HG02642 (cell line): ENCODE measurements at regions not wholly inside any gene's neighbourhood (a gene's known extent, or its start where the extent isn't known, plus 50 kb on each side); places are given as distances from the start of the nearest gene placed in this dataset.
"Not testable (repeated sequence)": the region's sequence is repeated elsewhere in the genome, so short reads cannot be mapped to it uniquely, and the experiment has no call there.

ENCODE experiments used
- ATAC-seq: cut with Tn5 transposase; IDR thresholded peaks from one replicate; pipeline ENCODE4 v1.9.1; 2021; ENCODE audit warnings: mild to moderate bottlenecking; ENCODE audit not compliant: unreplicated experiment, poor library complexity

GRCh38 chr7:114799628-114800028 lies 122.3 kb upstream of the MDFIC start:
- no peak for ATAC-seq

- no peak for ATAC-seq
Measured at GRCh38 chr7:114802632-114803031, 119.3 kb upstream of the MDFIC start.

GRCh38 chr7:114806590-114807162 lies 115.2 kb upstream of the MDFIC start:
- ATAC-seq = no peak

- ATAC-seq = no peak
Measured at GRCh38 chr7:114812570-114812969, 109.3 kb upstream of the MDFIC start.

GRCh38 chr7:114813624-114814023 lies 108.3 kb upstream of the MDFIC start:
- ATAC-seq = no peak

GRCh38 chr7:114817036-114817435 lies 104.9 kb upstream of the MDFIC start:
- ATAC-seq = not testable (repeated sequence)

- ATAC-seq = no peak
Measured at GRCh38 chr7:114818501-114818900, 103.4 kb upstream of the MDFIC start.

- no peak for ATAC-seq
Measured at GRCh38 chr7:114819616-114820362, 102.1 kb upstream of the MDFIC start.

GRCh38 chr7:114821030-114821900 lies 100.6 kb upstream of the MDFIC start:
- no peak for ATAC-seq

- ATAC-seq = no peak
Measured at GRCh38 chr7:114822131-114822530, 99.8 kb upstream of the MDFIC start.

- ATAC-seq = no peak
Measured at GRCh38 chr7:114822844-114823243, 99.0 kb upstream of the MDFIC start.

- no peak for ATAC-seq
Measured at GRCh38 chr7:114823290-114823689, 98.6 kb upstream of the MDFIC start.

GRCh38 chr7:114825423-114825951 lies 96.4 kb upstream of the MDFIC start:
- ATAC-seq = no peak

- no peak for ATAC-seq
Measured at GRCh38 chr7:114830952-114831351, 90.9 kb upstream of the MDFIC start.

- ATAC-seq = peak; percentile 95
Measured at GRCh38 chr7:114832906-114833595, 88.8 kb upstream of the MDFIC start.

GRCh38 chr7:114835303-114835702 lies 86.6 kb upstream of the MDFIC start:
- no peak for ATAC-seq

GRCh38 chr7:114835861-114836260 lies 86.0 kb upstream of the MDFIC start:
- ATAC-seq = no peak

GRCh38 chr7:114842551-114843065 lies 79.3 kb upstream of the MDFIC start:
- no peak for ATAC-seq

- ATAC-seq = peak; percentile 59
Measured at GRCh38 chr7:114843102-114843501, 78.8 kb upstream of the MDFIC start.

- ATAC-seq = no peak
Measured at GRCh38 chr7:114851406-114852061, 70.4 kb upstream of the MDFIC start.
